Neural cell (in vitro differentiated cells): ENCODE measurements at regions not wholly inside any gene's neighbourhood (a gene's known extent, or its start where the extent isn't known, plus 50 kb on each side); places are given as distances from the start of the nearest gene placed in this dataset.

ENCODE experiments used
- H2AFZ ChIP-seq: fragments of 200-600, 300-800 bp; sonication (generic), shearing (Covaris generic); 2 replicates; pipeline ENCODE4 v1.6.0; 2014; ENCODE audit warnings: low read depth, mild to moderate bottlenecking, antibody characterized with exemption, low read length, moderate library complexity
- H3F3A ChIP-seq: fragments of 200-600 bp; shearing (Covaris generic); 2 replicates; pipeline ENCODE4 v1.6.1; 2016; ENCODE audit warnings: mild to moderate bottlenecking, moderate library complexity, mixed read lengths, antibody characterized with exemption, low read length; ENCODE audit not compliant: insufficient read depth, poor library complexity, severe bottlenecking
- H3K27ac ChIP-seq: fragments of 200-600, 300-800 bp; sonication (generic), shearing (Covaris generic); 2 replicates; pipeline ENCODE4 v1.5.1; 2014; ENCODE audit warnings: mild to moderate bottlenecking, low read length, moderate library complexity
- H3K27me3 ChIP-seq: fragments of 300-800, 200-600 bp; sonication (generic), shearing (Covaris generic); 2 replicates; pipeline ENCODE4 v1.6.0; 2014; ENCODE audit warnings: mild to moderate bottlenecking, low read depth, low read length, moderate library complexity; ENCODE audit not compliant: insufficient read depth
- H3K36me3 ChIP-seq: fragments of 300-800, 200-600 bp; sonication (generic), shearing (Covaris generic); 2 replicates; pipeline ENCODE4 v1.5.1; 2014; ENCODE audit warnings: mild to moderate bottlenecking, antibody characterized with exemption, low read length, moderate library complexity; ENCODE audit not compliant: insufficient read depth
- H3K4me2 ChIP-seq: fragments of 300-800, 200-600 bp; sonication (generic), shearing (Covaris generic); 2 replicates; pipeline ENCODE4 v1.6.0; 2014; ENCODE audit warnings: mild to moderate bottlenecking, low read length
- H3K4me3 ChIP-seq: fragments of 300-800, 200-600 bp; sonication (generic), shearing (Covaris generic); 2 replicates; pipeline ENCODE4 v1.5.1; 2014; ENCODE audit warnings: mild to moderate bottlenecking, low read length, moderate library complexity
- H3K79me2 ChIP-seq: fragments of 200-600 bp; shearing (Covaris generic); replicated peaks from 2 replicates; pipeline ENCODE4 v1.6.0; 2014; ENCODE audit warnings: mild to moderate bottlenecking, low read length, moderate library complexity; ENCODE audit not compliant: insufficient read depth
- H3K9ac ChIP-seq: fragments of 300-800, 200-600 bp; sonication (generic), shearing (Covaris generic); 2 replicates; pipeline ENCODE4 v1.6.1; 2016; ENCODE audit warnings: mild to moderate bottlenecking, low read length, mixed read lengths
- H3K9me2 ChIP-seq: fragments of 200-600 bp; shearing (Covaris generic); 2 replicates; pipeline ENCODE4 v1.6.1; 2016; ENCODE audit warnings: mild to moderate bottlenecking, low read length, mixed read lengths; ENCODE audit not compliant: insufficient read depth
- H3K9me3 ChIP-seq: fragments of 200-600, 300-800 bp; sonication (generic), shearing (Covaris generic); 2 replicates; pipeline ENCODE4 v1.6.1; 2016; ENCODE audit warnings: mild to moderate bottlenecking, mixed run types, low read length, moderate library complexity, mixed read lengths
- H4K20me1 ChIP-seq: fragments of 200-600 bp; shearing (Covaris generic); 2 replicates; pipeline ENCODE4 v1.6.1; 2016; ENCODE audit warnings: mild to moderate bottlenecking, mixed run types; ENCODE audit not compliant: insufficient read depth
- EP300 ChIP-seq: fragments of 450-650 bp; conservative IDR thresholded peaks from 2 replicates; pipeline ENCODE4 v1.6.1; 2014; ENCODE audit warnings: antibody characterized with exemption, mild to moderate bottlenecking, moderate library complexity; ENCODE audit not compliant: poor library complexity, severe bottlenecking
- EZH2 ChIP-seq: fragments of 200-600, 300-800 bp; shearing (Covaris generic), sonication (generic); IDR thresholded peaks from 2 replicates; pipeline ENCODE4 v1.6.1; 2014; ENCODE audit warnings: antibody characterized with exemption, low read length, borderline replicate concordance, mild to moderate bottlenecking; ENCODE audit not compliant: insufficient read depth, poor library complexity, severe bottlenecking
- MXI1 ChIP-seq: fragments of 450-650 bp; conservative IDR thresholded peaks from 2 replicates; pipeline ENCODE4 v1.6.1; 2014; ENCODE audit warnings: antibody characterized with exemption, mild to moderate bottlenecking; ENCODE audit not compliant: poor library complexity, severe bottlenecking
- POLR2AphosphoS5 ChIP-seq: IDR thresholded peaks from 2 replicates; pipeline ENCODE4 v1.6.1; 2012
- RAD21 ChIP-seq: fragments of 450-650 bp; conservative IDR thresholded peaks from 2 replicates; pipeline ENCODE4 v1.6.1; 2014; ENCODE audit warnings: antibody characterized with exemption, mild to moderate bottlenecking, moderate library complexity
- SMC3 ChIP-seq: fragments of 450-650 bp; conservative IDR thresholded peaks from 2 replicates; pipeline ENCODE4 v1.6.1; 2014; ENCODE audit warnings: antibody characterized with exemption, mild to moderate bottlenecking, moderate library complexity; ENCODE audit not compliant: poor library complexity
- TAF1 ChIP-seq: IDR thresholded peaks from 2 replicates; pipeline ENCODE4 v1.6.1; 2012; ENCODE audit warnings: low read depth
- TF ChIP-seq, protein P1 (sequence below): IDR thresholded peaks from 2 replicates; pipeline ENCODE4 v1.6.1; 2012; ENCODE audit warnings: borderline replicate concordance
- TF ChIP-seq, protein P2 (sequence below): fragments of 450-650 bp; IDR thresholded peaks from 2 replicates; pipeline ENCODE4 v1.5.1; 2014; ENCODE audit warnings: antibody characterized with exemption, mild to moderate bottlenecking, moderate library complexity; ENCODE audit not compliant: poor library complexity, severe bottlenecking

DNA sequence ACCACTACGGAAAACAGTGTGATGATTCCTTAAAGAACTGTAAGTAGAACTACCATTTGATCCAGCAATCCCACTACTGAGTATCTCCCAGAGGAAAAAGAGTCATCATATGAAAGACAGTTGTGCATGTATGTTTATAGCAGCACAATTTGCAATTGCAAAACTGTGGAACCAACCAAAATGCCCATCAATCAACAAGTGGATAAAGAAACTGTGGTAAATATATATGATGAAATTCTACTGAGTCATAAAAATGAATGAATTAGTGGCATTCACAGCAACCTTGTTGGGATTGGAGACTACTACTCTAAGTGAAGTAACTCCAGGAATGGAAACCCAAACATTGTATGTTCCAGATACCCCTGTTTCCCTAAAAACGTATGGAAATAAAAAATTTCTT is 337.0 kb upstream of the PTBP2 start:
- no peak overlapping the region for H3K9ac ChIP-seq
- H3K4me3 ChIP-seq = no peak overlapping the region
- H3K4me2 ChIP-seq = no peak overlapping the region
- H4K20me1 ChIP-seq = no peaks in the 10 kb centered on the region
- H2AFZ ChIP-seq = no peak overlapping the region
- no peak overlapping the region for H3K27ac ChIP-seq
- H3K9me3 ChIP-seq = no peaks in the 10 kb centered on the region
- TF ChIP-seq EP300 = no peak
- no peaks in the 10 kb centered on the region for H3K27me3 ChIP-seq
- H3K9me2 ChIP-seq = no peaks in the 10 kb centered on the region
- no peaks in the 10 kb centered on the region for H3F3A ChIP-seq
- H3K79me2 ChIP-seq = no peaks in the 10 kb centered on the region
- H3K36me3 ChIP-seq = no peaks in the 10 kb centered on the region

DNA sequence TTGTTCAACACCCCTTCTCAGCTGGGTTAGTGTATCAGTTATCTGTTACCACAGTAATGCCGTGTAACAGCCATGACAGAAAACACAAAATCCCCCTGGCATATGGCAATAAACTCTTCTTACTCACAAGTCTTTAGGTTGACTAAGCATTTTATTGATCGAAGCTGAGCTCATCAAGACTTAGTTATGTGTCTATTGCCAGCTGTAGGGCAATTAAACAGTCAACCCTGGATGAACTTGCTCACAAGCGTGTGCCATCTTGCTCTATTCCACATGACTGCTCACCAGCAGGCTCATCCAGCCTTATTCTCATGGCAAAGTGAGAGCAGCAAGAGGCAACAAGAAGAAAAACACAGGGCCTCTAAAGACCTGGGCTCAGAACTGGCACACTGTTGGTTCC is 333.8 kb upstream of the PTBP2 start:
- no peak overlapping the region for H3K4me2 ChIP-seq
- H3K4me3 ChIP-seq = no peak overlapping the region
- H3K9me3 ChIP-seq = no peaks in the 10 kb centered on the region
- H3K27me3 ChIP-seq = no peaks in the 10 kb centered on the region
- no peak overlapping the region for H3K27ac ChIP-seq
- no peaks in the 10 kb centered on the region for H3K79me2 ChIP-seq
- H3K36me3 ChIP-seq = no peaks in the 10 kb centered on the region
- H3K9ac ChIP-seq = no peak overlapping the region
- no peak for TF ChIP-seq EZH2
- no peak for TF ChIP-seq TAF1
- TF ChIP-seq, protein P1, sequence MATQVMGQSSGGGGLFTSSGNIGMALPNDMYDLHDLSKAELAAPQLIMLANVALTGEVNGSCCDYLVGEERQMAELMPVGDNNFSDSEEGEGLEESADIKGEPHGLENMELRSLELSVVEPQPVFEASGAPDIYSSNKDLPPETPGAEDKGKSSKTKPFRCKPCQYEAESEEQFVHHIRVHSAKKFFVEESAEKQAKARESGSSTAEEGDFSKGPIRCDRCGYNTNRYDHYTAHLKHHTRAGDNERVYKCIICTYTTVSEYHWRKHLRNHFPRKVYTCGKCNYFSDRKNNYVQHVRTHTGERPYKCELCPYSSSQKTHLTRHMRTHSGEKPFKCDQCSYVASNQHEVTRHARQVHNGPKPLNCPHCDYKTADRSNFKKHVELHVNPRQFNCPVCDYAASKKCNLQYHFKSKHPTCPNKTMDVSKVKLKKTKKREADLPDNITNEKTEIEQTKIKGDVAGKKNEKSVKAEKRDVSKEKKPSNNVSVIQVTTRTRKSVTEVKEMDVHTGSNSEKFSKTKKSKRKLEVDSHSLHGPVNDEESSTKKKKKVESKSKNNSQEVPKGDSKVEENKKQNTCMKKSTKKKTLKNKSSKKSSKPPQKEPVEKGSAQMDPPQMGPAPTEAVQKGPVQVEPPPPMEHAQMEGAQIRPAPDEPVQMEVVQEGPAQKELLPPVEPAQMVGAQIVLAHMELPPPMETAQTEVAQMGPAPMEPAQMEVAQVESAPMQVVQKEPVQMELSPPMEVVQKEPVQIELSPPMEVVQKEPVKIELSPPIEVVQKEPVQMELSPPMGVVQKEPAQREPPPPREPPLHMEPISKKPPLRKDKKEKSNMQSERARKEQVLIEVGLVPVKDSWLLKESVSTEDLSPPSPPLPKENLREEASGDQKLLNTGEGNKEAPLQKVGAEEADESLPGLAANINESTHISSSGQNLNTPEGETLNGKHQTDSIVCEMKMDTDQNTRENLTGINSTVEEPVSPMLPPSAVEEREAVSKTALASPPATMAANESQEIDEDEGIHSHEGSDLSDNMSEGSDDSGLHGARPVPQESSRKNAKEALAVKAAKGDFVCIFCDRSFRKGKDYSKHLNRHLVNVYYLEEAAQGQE = no peak
- TF ChIP-seq POLR2AphosphoS5 = no peak
- no peak for TF ChIP-seq EP300
- TF ChIP-seq SMC3 = no peak
- no peak for TF ChIP-seq MXI1
- TF ChIP-seq, protein P2, sequence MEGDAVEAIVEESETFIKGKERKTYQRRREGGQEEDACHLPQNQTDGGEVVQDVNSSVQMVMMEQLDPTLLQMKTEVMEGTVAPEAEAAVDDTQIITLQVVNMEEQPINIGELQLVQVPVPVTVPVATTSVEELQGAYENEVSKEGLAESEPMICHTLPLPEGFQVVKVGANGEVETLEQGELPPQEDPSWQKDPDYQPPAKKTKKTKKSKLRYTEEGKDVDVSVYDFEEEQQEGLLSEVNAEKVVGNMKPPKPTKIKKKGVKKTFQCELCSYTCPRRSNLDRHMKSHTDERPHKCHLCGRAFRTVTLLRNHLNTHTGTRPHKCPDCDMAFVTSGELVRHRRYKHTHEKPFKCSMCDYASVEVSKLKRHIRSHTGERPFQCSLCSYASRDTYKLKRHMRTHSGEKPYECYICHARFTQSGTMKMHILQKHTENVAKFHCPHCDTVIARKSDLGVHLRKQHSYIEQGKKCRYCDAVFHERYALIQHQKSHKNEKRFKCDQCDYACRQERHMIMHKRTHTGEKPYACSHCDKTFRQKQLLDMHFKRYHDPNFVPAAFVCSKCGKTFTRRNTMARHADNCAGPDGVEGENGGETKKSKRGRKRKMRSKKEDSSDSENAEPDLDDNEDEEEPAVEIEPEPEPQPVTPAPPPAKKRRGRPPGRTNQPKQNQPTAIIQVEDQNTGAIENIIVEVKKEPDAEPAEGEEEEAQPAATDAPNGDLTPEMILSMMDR = no peak
- TF ChIP-seq RAD21 = no peak
- H3F3A ChIP-seq = no peaks in the 10 kb centered on the region
- H2AFZ ChIP-seq = no peak overlapping the region
- no peaks in the 10 kb centered on the region for H3K9me2 ChIP-seq
- no peaks in the 10 kb centered on the region for H4K20me1 ChIP-seq
